Mammary epithelial cell (primary cell): ENCODE measurements at regions not wholly inside any gene's neighbourhood (a gene's known extent, or its start where the extent isn't known, plus 50 kb on each side); places are given as distances from the start of the nearest gene placed in this dataset.

ENCODE experiments used
- EZH2 ChIP-seq: IDR thresholded peaks from 2 replicates; pipeline ENCODE4 v1.6.1; 2012; ENCODE audit warnings: low read length, inconsistent platforms, borderline replicate concordance
- TF ChIP-seq, protein P1 (sequence below), 2 donors: IDR thresholded peaks in 1 of 2; conservative IDR thresholded peaks in 1 of 2; 2 replicates each; pipeline ENCODE4 v1.5.1; 2011 to 2012; ENCODE audit warnings: inconsistent platforms in 2 of 2, low read length in 2 of 2, mild to moderate bottlenecking in 2 of 2, control low read depth in 1 of 2, low read depth in 1 of 2; ENCODE audit not compliant: insufficient read depth in 1 of 2; ENCODE audit errors: extremely low read depth in 1 of 2

DNA sequence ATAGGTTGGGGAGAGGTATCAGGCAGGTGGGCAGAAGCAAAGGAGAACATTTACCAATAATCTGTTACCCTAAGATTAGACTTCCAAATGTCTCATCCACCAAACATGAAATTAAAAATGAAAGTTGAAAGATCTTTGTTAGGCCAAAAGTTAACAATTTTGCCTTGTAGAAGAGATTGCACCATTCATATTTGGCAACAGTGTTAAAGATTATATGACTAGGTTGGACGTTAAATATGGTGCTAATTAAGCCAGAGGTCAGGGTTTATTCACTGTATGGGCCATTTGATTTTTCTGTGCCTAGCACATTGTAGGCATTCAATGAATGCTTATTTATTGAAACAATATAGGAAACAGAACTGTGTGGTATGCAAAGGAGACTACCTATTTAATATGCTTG is 126.1 kb upstream of the SLC5A12 start:
- TF ChIP-seq, protein P1, sequence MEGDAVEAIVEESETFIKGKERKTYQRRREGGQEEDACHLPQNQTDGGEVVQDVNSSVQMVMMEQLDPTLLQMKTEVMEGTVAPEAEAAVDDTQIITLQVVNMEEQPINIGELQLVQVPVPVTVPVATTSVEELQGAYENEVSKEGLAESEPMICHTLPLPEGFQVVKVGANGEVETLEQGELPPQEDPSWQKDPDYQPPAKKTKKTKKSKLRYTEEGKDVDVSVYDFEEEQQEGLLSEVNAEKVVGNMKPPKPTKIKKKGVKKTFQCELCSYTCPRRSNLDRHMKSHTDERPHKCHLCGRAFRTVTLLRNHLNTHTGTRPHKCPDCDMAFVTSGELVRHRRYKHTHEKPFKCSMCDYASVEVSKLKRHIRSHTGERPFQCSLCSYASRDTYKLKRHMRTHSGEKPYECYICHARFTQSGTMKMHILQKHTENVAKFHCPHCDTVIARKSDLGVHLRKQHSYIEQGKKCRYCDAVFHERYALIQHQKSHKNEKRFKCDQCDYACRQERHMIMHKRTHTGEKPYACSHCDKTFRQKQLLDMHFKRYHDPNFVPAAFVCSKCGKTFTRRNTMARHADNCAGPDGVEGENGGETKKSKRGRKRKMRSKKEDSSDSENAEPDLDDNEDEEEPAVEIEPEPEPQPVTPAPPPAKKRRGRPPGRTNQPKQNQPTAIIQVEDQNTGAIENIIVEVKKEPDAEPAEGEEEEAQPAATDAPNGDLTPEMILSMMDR (conservative IDR thresholded peaks at IDR 0.05 in 1 of 2, IDR thresholded peaks at IDR 0.05 in 1 of 2; ENCODE audit: extremely low read depth in 1 of 2, insufficient read depth in 1 of 2, low read depth in 1 of 2, low read length in 2 of 2): no peak
- no peak for TF ChIP-seq EZH2
